HG03066 (cell line): ENCODE measurements at regions not wholly inside any gene's neighbourhood (a gene's known extent, or its start where the extent isn't known, plus 50 kb on each side); places are given as distances from the start of the nearest gene placed in this dataset.
"Not testable (repeated sequence)": the region's sequence is repeated elsewhere in the genome, so short reads cannot be mapped to it uniquely, and the experiment has no call there.

Experiments used
- ATAC-seq: cut with Tn5 transposase; IDR thresholded peaks from one replicate; pipeline ENCODE4 v1.9.1; 2021; ENCODE audit warnings: low read depth; ENCODE audit not compliant: unreplicated experiment

- ATAC-seq = no peak
Measured at GRCh38 chr12:58670623-58671022, 249.7 kb downstream of the LRIG3 start.

- no peak for ATAC-seq
Measured at GRCh38 chr12:58671196-58671595, 249.1 kb downstream of the LRIG3 start.

DNA sequence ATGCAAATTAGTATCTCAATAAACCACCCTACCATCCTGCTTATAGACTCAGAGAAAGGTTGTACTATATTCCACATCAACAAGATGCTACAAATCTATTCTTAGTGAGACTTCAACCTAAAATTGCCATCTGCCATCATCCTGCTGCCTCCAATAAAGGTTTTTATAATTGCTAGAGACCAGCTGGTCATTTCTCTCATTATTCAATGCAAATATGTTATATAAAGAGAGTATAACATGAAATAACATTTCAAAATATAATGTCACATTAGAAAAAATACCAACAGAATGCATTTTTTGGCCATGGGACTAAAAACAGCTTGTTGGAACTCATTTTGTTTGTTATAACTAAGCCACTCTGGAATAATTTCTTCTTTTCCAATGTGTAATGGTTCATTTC lies 247.3 kb downstream of the LRIG3 start:
- no peak for ATAC-seq

DNA sequence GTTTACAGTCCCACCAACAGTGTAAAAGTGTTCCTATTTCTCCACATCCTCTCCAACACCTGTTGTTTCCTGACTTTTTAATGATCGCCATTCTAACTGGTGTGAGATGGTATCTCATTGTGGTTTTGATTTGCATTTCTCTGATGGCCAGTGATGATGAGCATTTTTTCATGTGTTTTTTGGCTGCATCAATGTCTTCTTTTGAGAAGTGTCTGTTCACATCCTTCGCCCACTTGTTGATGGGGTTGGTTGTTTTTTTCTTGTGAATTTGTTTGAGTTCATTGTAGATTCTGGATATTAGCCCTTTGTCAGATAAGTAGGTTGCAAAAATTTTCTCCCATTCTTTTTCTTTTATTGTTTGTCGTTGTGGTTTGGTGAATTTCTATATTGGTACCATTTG lies 242.5 kb downstream of the LRIG3 start:
- not testable (repeated sequence) for ATAC-seq

DNA sequence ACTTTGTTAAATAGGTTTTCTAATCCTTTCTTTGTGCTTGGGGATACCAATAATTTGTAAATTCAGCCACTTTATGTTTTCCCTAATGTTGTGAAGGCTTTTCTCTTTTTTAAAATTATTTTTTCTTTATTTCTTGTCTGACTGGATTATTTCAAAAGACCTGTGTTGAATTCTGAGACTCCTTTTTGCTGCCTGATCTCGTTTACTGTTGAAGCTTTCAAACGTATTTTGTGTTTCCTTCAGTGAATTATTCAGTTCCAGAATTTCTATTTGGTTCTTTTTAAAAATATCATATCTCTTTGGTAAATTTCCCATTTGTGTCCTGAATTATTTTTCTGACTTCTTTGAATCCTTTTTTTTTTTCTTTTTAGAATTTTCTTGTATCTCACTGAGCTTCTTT lies 241.6 kb downstream of the LRIG3 start:
- ATAC-seq = no peak

- ATAC-seq = no peak
Measured at GRCh38 chr12:58681730-58682129, 238.6 kb downstream of the LRIG3 start.

DNA sequence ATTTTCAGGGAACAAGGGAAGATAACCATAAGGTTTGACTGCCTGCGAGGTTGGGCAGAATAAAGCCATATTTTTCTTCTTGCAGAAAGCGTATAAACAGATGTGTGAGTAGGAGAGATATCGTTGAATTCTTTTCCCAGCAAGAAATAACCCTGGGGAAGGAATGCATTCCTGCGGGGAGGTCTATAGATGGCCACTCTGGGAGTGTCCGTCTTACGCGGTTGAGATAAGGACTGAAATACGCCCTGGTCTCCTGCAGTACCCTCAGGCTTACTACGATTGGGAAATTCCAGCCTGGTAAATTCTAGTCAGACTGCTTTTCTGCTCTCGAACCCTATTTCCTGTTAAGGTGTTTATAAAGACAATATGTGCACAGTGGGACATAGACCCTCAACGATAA lies 225.0 kb downstream of the LRIG3 start:
- ATAC-seq = no peak

- ATAC-seq = no peak
Measured at GRCh38 chr12:58701536-58701935, 218.8 kb downstream of the LRIG3 start.

DNA sequence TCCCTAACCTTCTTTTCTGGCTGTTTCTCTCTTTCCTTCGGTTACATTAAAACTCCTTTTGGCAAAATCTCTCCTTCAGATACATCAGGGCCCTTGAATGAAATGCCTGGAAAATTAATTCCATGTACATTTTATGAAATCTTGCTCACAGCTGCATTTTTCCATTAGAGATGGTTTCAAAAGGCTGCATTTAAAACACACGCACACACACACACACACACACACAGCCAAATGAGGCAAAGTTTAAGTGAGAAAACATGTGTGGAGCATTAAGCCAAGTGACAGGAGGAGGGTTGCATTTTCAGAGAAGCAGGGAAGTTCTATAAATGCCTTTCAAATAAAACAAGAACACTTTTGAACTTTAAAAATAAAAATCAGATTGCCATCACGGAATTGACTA lies 216.4 kb downstream of the LRIG3 start:
- no peak for ATAC-seq

DNA sequence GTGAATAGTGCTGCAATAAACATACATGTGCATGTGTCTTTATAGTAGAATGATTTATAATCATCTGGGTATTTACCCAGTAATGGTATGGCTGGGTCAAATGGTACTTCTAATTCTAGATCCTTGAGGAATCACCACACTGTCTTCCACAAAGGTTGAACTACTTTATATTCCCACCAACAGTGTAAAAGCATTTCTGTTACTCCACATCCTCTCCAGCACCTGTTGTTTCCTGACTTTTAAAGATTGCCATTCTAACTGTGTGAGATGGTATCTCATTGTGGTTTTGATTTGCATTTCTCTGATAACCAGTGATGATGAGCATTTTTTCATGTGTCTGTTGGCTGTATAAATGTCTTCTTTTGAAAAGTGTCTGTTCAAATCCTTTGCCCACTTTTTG lies 215.5 kb downstream of the LRIG3 start:
- not testable (repeated sequence) for ATAC-seq

- ATAC-seq = no peak
Measured at GRCh38 chr12:58710901-58711300, 209.4 kb downstream of the LRIG3 start.

GRCh38 chr12:58711974-58712373 lies 208.3 kb downstream of the LRIG3 start:
- no peak for ATAC-seq

- ATAC-seq = no peak
Measured at GRCh38 chr12:58712976-58713375, 207.3 kb downstream of the LRIG3 start.

- no peak for ATAC-seq
Measured at GRCh38 chr12:58719161-58719560, 201.1 kb downstream of the LRIG3 start.

DNA sequence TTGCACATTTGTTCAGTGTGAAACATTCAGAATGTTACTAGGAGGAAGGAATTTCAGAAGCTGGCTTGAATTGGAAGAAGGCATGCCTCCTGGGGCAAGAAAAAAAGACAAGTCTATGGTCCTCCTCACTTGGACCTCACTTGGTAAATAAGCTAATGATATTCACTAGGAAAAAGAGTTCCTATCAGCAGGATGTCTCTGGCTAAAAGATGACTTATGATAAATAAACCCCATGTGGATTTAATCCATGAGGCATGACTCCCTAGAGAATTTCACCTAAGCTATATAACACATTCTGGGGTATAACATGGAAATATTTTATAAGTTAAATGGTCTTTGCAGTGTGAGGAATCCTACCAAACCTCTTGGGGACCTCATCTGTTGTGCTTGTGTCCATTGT lies 199.9 kb downstream of the LRIG3 start:
- no peak for ATAC-seq

GRCh38 chr12:58725400-58726105 lies 194.8 kb downstream of the LRIG3 start:
- ATAC-seq = no peak

GRCh38 chr12:58727521-58727920 lies 192.8 kb downstream of the LRIG3 start:
- ATAC-seq = no peak

- no peak for ATAC-seq
Measured at GRCh38 chr12:58728397-58728796, 191.9 kb downstream of the LRIG3 start.

DNA sequence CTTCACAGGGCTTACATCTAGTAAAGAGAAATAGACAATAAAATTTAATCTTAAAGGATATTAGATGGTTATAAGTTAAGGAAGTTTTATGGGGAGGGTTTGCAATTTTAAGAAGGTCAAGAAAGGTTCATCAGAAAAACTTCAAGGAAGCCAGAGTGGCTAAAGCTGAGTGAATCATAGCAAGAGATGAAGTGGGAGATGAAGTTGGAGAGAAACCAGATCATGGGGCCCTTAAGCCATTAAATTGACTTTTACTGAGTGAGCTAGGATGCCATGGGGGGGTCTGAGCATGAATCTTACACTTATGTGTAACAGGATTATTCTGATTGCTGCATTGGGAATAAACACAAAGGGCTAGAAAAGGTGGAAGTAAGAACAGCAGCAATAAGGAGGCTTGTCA lies 189.2 kb downstream of the LRIG3 start:
- no peak for ATAC-seq

DNA sequence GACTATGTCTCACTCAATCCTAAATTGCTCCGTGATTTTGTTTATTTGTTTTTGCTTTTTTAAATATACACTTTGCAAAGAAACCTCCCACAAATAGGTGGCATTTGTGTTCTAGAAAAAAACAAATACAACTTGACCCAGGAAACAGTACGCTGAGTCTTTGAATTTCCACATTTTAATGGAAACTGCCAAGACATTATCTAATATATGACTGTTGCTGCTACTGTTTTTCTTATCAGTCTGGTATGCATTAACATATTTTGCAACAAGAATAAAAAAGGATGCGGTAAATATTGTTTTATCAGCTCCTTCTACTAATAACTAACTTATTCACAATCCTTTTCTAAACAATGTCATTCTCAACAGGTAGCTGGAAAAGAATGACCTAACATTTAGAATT lies 187.4 kb downstream of the LRIG3 start:
- no peak for ATAC-seq

DNA sequence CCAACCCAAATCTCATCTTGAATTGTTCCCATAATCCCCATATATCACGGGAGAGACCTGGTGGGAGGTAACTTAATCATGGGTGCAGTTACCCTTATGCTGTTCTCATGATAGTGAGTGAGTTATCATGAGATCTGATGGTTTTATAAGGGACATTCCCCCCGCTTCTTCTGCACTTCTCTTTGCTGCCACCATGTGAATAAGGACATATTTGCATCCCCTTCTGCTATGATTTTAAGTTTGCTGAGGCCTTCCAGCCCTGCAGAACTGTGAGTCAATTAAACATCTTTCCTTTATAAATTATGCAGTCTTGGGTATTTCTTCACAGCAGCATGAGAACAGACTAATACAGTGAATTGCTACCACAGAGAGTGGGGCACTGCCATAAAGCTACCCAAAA lies 179.1 kb downstream of the LRIG3 start:
- no peak for ATAC-seq

DNA sequence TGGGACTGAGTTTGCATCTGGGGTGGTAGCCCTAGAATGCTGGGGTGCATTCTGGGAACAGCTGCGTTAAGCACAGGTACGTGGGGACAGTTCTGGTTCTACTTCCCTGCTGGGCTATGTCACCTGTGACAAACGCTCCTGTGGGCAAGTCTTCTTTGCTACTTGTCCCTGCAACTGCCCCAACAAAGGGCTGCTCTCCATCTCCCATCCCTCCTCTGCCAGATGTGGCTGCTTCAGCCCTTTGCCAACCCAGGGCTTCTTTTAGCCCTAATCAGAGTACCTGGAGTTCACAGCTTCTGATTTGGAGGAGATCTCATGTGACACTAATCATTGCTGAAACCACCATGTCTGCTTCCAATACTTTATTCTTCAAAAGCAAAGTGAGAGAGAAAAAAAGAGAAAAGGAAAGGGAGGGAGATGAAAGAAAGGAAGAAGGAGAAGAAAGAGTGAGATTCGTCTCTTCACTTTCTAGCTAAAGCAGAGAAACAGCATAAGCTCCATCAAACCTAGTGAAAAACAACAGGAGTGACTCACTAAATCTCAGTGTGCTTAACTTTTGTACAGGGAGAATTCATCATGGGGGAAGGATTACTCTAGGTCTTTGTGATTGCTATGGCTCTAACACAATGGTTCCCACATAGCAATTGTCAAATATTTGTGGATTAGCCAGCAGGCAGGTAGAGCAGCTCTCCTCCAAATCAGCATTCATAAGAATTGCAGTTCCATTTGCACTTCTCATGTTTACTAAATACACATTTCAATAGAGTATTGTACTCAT lies 174.8 kb downstream of the LRIG3 start:
- no peak for ATAC-seq
